Cerebellar nuclear complex (tissue), 1 donor: ENCODE measurements at regions not wholly inside any gene's neighbourhood (a gene's known extent, or its start where the extent isn't known, plus 50 kb on each side); places are given as distances from the start of the nearest gene placed in this dataset.

ENCODE experiments used
- DNase-seq, 2 experiments: peaks; one replicate each; lab custom pipeline; 2025; lab: John Stamatoyannopoulos, UW

- no peak for DNase-seq
Measured at GRCh38 chr17:77905766-77906165, 52.7 kb upstream of the TNRC6C start.

DNA sequence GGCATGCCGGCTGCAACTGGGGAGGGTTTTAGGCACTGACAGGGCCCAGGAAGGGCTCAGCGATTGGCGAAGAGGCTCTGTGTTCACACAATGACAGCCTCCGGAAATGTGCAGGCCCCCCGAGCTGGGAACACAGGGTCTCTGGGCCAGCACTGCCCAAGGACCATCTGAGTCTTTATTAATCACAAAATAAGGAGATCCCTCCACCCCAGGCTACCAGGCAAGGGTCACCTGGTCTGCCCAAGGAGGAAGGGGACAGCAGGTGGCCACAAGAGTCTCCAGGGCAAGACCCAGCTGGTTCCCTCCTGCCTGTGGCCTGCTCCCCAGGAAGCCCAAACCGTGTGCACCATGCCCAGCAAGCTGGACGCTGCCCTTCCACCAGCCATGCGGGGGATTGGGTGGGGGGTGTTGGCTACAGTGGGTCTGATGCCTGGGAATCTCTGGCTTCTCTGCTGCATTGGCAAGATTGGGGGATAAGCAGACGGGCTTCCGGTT, 52.1 kb upstream of the TNRC6C start:
- DNase-seq = no peak

DNA sequence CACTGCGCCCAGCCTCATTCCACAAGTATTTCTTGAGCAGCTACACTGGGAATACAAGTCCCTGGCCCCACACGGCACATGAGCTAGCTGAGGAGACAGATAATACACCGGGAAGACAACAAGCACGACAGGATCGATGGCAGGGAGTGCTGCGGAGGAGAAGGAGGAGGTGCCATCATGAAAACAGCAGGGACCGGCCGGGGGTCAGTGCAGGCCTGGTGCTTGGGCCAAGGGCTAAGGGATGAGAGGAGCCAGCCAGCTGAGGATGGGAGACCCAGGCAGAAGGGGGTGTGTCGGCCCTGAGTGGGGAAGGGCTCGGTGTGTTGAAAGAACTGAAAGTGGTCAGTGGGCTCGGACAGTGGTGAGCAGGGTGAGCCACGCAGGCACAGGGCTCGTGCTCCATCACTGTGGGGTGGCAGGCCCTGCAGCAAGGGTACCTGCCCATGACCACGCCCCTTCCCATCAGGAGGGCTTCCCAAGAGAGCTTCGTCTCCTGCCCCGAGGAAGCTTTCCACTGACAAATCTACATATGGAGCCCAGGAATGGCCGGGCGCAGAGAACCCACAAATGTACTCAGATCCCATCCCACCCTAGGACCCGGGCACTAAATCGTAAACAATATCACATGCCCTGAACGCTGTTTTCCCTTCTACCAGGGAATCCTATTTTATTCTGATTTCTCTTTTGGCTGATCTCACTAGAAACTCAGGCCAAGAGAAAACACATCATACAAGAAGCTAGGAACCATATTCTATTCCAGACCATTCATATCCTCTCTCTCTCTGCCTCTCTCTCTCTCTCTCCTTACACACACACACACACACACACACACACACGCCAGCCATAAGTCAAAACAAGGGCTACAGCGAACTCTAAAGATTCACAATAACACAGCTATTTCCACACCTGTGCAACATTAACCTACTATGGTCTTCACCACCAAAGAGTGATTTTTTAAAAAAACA, 50.7 kb upstream of the TNRC6C start:
- no peak for DNase-seq

GRCh38 chr17:77908501-77908900, 50.0 kb upstream of the TNRC6C start:
- DNase-seq = no peak
